Activated naive CD8-positive, alpha-beta T cell treated with anti-CD3 and anti-CD28 coated beads, Interleukin-2, amount 10 ng/mL, durations not matched to agents 7 days and 5 days (primary cell): ENCODE measurements at regions not wholly inside any gene's neighbourhood (a gene's known extent, or its start where the extent isn't known, plus 50 kb on each side); places are given as distances from the start of the nearest gene placed in this dataset.
"Not testable (repeated sequence)": the region's sequence is repeated elsewhere in the genome, so short reads cannot be mapped to it uniquely, and the experiment has no call there.

Experiments used
- ATAC-seq: fragments of 150-1000 bp; cut with Tn5 transposase; one replicate; pipeline ENCODE4 v1.10.0; 2021; ENCODE audit warnings: low read depth, moderate library complexity
- POLR2A ChIA-PET: fragments of 350-600 bp; sonication (Branson Sonifier 250); formaldehyde crosslinking; loops from one replicate; lab custom pipeline; 2021; ENCODE audit warnings: antibody characterized with exemption; lab: Charles Lee
- DNase-seq: peaks from one replicate; pipeline ENCODE4 v3.0.0; 2021
- H3K27ac Mint-ChIP-seq: one replicate; pipeline ENCODE4 v1.8.0; 2022; ENCODE audit warnings: mild to moderate bottlenecking, mixed read lengths
- H3K27me3 Mint-ChIP-seq: one replicate; pipeline ENCODE4 v1.8.0; 2022; ENCODE audit warnings: mild to moderate bottlenecking, moderate library complexity, mixed read lengths
- H3K36me3 Mint-ChIP-seq: one replicate; pipeline ENCODE4 v1.8.0; 2021; ENCODE audit warnings: mild to moderate bottlenecking, mixed read lengths
- H3K4me1 Mint-ChIP-seq: one replicate; pipeline ENCODE4 v1.8.0; 2021; ENCODE audit warnings: mixed read lengths
- H3K4me3 Mint-ChIP-seq: one replicate; pipeline ENCODE4 v1.8.0; 2022; ENCODE audit warnings: mild to moderate bottlenecking, moderate library complexity, mixed read lengths
- H3K9me3 Mint-ChIP-seq: one replicate; pipeline ENCODE4 v1.8.0; 2021; ENCODE audit warnings: mixed read lengths

DNA sequence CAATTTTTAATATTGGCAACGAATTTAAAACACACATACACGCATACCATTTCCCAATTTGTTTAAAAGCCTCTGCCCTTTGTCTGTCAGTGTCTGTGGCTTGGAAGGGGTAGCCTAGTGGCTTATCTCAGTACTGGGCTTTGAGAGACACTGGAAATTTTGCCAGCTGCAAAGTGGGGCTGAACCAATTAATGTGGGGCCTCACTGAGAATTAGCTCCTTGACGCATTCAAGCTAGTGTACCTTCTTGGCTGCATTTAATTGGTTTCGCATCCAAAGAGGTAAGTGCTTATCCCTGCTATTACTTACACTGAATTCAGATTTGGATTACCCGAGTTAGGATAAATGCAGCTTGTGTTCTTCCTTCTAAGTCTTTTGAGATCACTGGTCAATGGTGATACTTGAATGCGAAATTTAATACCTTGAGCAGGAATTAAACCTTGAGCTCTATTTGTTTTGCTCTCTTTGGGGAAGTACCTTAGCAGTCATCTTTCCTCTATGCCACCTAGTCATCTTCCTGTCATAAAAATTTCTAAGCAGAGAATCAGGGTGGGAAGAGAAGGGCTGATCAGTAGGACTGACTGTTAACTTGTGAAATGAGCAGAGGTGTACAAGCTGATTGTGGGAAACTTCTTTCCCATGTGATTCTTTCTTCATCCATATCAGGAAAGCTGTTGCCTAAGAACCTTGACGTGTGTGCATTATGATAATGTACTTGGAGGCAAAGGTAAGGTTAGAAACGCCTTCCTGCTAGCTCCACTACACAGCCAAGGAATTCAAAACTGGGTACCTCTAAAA lies 187.7 kb upstream of the E2F8 start:
- Mint-ChIP-seq H3K36me3 (no peaks in the 10 kb centered on the region), H3K9me3 (no peaks in the 10 kb centered on the region), H3K27ac (no peak overlapping the region), H3K4me1 (no peaks in the 10 kb centered on the region), H3K4me3 (no peak overlapping the region), H3K27me3 (peaks cover 14% of the 10 kb centered on the region)
- no peak for DNase-seq
- POLR2A ChIA-PET: no interaction called here
- ATAC-seq: no peak

DNA sequence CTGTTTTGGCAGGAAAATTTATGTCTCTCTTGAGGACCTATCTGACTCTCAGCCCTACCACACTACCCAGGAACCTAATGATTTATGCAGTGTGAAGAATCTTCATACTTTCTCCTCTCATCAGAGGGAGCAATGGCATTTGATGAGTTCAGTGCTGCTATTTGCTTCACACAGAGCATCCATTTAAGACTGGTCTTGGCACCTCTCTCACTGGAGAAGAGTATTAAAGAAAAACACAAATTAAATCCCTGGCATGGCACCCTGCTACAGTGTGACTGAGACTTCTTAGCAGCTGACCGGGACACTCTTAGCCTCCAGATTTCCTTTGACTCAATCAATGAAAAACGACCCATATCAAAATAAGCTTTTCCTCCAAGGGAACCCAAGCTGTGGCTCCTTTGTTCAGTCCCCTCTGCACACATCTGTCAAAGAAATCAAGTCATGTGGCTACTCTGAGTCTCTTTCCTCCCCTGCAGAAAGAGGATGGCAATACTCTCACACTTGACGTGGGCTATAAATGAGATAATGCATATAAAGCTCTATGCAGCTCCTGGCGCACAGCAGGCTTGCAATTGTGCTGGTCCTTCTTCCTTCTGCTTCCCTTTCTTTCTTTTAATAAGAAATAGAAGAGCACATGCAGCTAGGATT lies 186.1 kb upstream of the E2F8 start:
- no peak for ATAC-seq
- Mint-ChIP-seq H3K9me3 (no peaks in the 10 kb centered on the region), H3K36me3 (no peaks in the 10 kb centered on the region), H3K4me1 (no peaks in the 10 kb centered on the region), H3K27ac (no peak overlapping the region), H3K4me3 (no peak overlapping the region), H3K27me3 (peaks cover 10% of the 10 kb centered on the region)
- POLR2A ChIA-PET: no interaction called here
- no peak for DNase-seq

DNA sequence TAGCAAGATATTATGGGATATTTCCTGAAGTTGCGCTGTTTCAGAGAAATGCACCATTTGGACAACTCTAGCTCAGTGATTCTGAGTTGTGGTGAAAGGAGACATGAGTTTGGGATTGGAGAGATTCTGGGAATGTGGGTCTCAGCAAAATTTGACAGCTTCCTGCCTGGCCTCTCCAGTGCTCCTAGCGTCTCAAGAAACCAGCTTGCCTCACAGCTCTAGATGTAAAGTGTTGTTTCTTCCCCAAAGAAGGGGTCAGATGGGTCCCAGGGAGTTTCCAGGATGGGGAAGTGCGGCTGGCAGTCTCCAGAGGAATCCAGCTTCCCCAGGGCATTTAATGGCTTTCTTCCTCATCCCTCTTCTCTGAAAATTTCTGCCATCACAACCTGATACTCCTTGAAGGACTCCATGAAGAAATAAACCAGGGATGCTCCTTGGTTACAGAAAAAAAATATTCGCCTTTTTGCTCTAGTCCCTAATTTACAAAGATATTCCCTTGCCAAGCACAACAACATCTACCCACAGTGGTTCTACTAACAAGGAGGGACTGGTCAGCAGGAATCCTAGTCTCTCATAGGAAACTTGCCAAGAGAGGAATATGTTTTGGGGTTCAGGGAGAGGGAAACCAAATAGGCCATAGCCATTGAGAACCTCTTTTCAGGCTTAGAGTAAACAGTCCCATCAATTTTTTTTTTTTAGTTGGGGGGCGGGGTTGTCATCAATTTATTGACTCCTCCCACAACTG lies 185.4 kb upstream of the E2F8 start:
- Mint-ChIP-seq H3K27me3 (peaks cover 10% of the 10 kb centered on the region), H3K4me3 (no peak overlapping the region), H3K4me1 (no peaks in the 10 kb centered on the region), H3K27ac (no peak overlapping the region), H3K9me3 (no peaks in the 10 kb centered on the region), H3K36me3 (no peaks in the 10 kb centered on the region)
- POLR2A ChIA-PET: no interaction called here
- no peak for ATAC-seq
- DNase-seq: no peak

DNA sequence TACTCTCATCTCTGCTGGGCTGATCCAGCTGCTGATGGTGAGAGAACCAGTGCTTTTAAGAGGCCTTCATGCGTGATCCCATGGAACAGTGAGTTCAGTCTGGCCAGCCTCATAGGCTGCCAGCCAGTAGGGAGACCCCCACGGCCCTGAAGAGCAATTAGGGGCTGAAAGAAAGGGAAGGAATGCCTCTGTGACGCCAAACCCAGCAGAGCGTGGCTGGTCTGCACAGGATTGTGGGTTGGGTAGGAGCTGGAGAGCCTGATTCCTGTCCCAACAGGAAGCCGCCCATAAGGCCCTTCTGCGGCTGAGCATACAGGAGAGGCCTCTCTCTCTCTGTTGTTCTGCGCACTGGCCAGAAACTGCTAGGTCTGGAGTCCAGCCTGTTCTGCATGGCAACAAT lies 181.5 kb upstream of the E2F8 start:
- H3K27ac Mint-ChIP-seq: no peak overlapping the region
- no peaks in the 10 kb centered on the region for H3K4me1 Mint-ChIP-seq
- no peak overlapping the region for H3K4me3 Mint-ChIP-seq
- no peaks in the 10 kb centered on the region for H3K36me3 Mint-ChIP-seq
- H3K9me3 Mint-ChIP-seq: no peaks in the 10 kb centered on the region
- DNase-seq (no peak), ATAC-seq (no peak)
- POLR2A ChIA-PET: no interaction called here
- peaks cover 10% of the 10 kb centered on the region for H3K27me3 Mint-ChIP-seq

DNA sequence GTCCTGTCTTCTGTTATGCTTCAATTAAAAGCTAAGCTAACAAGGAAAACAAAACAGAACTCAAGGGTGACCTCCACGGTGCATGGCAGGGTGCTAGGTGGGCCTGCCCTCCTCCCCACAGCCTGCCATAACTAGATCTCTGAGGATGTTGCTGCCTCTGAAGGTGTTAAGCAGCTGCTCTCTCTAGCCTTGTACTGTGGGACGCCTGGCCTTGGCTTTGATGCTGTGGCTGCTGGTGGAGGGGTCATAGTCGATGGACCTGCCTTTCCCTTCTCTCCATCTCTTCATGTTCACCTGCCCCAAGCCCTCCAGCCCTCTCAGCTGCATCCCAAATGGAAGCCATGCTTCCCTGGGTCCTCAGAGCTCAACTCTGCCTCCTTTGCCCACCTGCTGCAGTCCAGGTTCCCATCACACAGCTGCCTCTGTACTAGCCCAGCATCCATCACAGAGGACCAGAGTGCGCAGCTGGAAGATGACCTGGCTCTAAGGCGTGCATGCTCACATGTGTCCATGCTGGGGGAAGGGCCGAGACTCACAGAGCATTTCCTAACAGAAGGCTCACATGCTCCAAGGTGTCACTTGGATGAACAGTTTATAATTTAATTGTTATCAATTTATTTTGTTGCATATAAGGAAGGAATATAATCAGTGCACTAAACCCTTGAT lies 180.3 kb upstream of the E2F8 start:
- Mint-ChIP-seq H3K4me1 (no peaks in the 10 kb centered on the region), H3K4me3 (no peak overlapping the region), H3K27me3 (peaks cover 4% of the 10 kb centered on the region), H3K27ac (no peak overlapping the region), H3K9me3 (no peaks in the 10 kb centered on the region), H3K36me3 (no peaks in the 10 kb centered on the region)
- DNase-seq: no peak
- POLR2A ChIA-PET: no interaction called here
- ATAC-seq: no peak

DNA sequence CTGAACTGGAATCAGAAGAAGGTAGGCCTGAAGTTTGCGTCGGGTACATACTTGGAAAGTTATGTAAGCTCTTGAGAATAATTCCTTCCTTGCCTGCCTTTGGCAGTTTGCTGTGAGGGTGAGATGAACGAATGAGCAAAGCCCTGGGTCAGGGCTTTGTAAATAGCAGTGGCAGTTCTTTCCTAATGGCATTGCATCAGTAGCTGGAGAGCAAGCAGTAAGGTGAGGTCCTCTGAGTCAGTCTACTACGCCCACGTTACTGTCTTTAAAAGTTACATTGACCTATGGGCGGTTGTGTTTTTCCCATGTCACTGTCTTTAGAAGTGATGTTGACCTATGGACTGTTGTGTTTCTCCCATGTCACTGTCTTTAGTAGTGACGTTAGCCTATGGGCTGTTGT lies 179.1 kb upstream of the E2F8 start:
- POLR2A ChIA-PET: no interaction called here
- H3K27ac Mint-ChIP-seq: no peak overlapping the region
- peaks cover 4% of the 10 kb centered on the region for H3K27me3 Mint-ChIP-seq
- no peak for ATAC-seq
- DNase-seq: no peak
- no peaks in the 10 kb centered on the region for H3K4me1 Mint-ChIP-seq
- no peaks in the 10 kb centered on the region for H3K36me3 Mint-ChIP-seq
- no peaks in the 10 kb centered on the region for H3K9me3 Mint-ChIP-seq
- no peak overlapping the region for H3K4me3 Mint-ChIP-seq

DNA sequence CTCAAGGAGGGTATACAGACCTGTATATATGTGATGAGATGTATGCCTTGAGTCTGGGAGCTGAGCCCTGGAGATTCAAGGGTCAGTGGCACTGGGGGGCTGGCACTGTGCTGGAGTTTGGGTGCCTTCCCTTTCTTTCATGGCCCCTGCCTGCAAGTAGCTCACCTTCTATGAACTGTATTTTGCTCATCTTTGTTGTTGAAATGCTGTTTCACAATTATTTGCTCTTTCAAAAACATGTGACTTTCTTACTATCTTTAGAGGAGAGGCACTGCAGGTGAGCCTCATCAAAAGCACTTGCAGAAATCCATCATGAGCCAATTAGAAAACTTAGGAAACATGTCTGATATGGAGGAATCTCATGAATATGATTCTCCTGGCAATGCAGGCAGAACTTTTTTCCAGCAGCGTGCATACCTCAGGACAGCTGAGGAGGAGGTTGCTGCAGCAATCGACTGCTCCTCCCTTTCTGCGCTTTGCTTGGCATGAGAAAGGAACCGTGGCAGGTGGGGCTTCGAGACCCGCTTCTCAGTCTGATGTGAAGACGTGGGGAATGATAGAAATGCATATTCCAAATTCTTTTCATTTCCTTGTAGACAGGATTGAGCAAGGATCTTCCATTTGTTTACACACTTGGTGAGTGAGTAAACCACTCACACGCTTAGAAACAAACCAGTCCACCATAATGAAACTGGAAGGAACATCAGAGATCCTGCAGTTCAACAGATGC lies 178.4 kb upstream of the E2F8 start:
- DNase-seq (no peak), ATAC-seq (no peak)
- Mint-ChIP-seq H3K4me1 (no peaks in the 10 kb centered on the region), H3K4me3 (no peak overlapping the region), H3K9me3 (no peaks in the 10 kb centered on the region), H3K36me3 (no peaks in the 10 kb centered on the region), H3K27me3 (peaks cover 4% of the 10 kb centered on the region), H3K27ac (no peak overlapping the region)
- POLR2A ChIA-PET: no interaction called here

DNA sequence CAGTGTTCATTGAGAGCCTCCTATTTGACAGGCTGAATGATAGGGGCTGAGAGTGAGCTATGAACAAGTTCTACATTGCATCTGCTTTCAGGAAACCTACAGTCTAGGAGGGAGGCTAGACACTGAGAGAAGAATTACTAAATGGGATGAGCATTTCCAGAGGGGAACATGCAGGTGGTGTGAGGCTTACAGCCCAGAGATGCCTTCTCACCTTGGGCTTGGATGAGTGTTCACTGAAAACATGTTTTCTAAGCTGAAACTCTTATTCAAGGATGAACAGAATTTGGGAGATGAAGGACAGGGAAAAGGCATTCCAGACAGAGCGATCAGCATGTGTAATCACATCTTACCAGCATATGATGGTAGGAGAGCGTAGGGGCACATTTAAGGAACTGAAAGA lies 177.5 kb upstream of the E2F8 start:
- POLR2A ChIA-PET: no interaction called here
- no peaks in the 10 kb centered on the region for H3K36me3 Mint-ChIP-seq

DNA sequence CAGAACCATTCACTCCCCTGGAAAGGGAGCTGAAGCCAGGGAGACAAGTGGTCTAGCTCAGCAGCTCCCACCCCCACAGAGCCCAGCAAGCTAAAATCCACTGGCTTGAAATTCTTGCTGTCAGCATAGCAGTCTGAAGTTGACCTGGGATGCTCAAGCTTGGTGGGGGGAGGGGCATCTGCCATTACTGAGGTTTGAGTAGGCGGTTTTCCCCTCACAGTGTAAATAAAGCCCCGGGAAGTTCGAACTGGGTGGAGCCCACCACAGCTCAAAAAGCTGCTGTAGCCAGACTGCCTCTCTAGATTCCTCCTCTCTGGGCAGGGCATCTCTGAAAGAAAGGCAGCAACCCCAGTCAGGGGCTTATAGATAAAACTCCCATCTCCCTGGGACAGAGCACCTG lies 171.3 kb upstream of the E2F8 start:
- DNase-seq, POLR2A ChIA-PET, ATAC-seq, H3K27ac Mint-ChIP-seq, H3K4me3 Mint-ChIP-seq, H3K36me3 Mint-ChIP-seq, H3K27me3 Mint-ChIP-seq, H3K9me3 Mint-ChIP-seq, H3K4me1 Mint-ChIP-seq: not testable (repeated sequence)

More for the DNA sequence above, 177.5 kb upstream of the E2F8 start:
- no peaks in the 10 kb centered on the region for H3K4me1 Mint-ChIP-seq
- no peak for ATAC-seq
- H3K27me3 Mint-ChIP-seq: peaks cover 2% of the 10 kb centered on the region
- DNase-seq: no peak
- H3K4me3 Mint-ChIP-seq: no peak overlapping the region
- no peaks in the 10 kb centered on the region for H3K9me3 Mint-ChIP-seq
- no peak overlapping the region for H3K27ac Mint-ChIP-seq

DNA sequence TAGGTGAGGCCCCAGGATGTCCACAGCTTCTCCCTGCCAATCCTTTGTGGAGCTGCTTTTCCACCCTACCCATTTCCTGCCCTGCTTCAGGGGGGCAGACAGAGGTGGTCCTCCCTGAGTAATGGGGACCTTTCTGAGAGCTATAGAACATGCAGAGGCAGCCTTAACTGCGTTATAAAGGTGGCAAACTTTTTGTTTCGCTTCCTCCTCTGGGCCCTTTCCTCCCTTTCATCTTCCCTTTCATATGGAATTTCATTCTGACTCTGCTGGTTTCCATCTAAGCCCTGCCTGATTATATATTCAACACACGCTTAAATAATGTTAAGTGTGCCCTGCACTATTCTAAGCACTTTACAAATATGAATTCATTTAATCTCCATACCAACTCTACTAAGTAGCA lies 169.3 kb upstream of the E2F8 start:
- ATAC-seq: no peak
- no peaks in the 10 kb centered on the region for H3K36me3 Mint-ChIP-seq
- POLR2A ChIA-PET: no interaction called here

DNA sequence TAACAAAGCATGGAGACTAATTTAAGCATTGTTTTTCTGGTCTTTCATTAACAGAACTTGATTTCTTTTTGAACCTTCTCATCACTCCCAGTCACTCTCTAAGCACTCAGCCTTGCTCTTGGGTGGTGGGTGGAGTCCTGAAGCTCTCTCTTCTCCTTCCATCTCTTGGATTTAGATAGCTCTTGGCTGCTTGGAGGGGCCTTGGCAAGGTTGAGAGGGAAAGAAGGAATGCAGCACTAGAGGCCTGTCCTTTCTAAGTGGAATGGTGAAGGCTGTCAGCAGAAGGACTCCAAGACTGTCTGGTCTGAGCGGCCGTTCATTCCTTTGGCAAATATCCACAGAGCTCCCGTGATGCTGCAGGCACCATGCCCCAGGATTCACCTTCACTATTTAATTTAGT lies 168.6 kb upstream of the E2F8 start:
- no peaks in the 10 kb centered on the region for H3K9me3 Mint-ChIP-seq
- ATAC-seq (no peak), DNase-seq (no peak)
- no peaks in the 10 kb centered on the region for H3K36me3 Mint-ChIP-seq
- POLR2A ChIA-PET: no interaction called here
- H3K4me3 Mint-ChIP-seq: no peak overlapping the region
- no peak overlapping the region for H3K27ac Mint-ChIP-seq
- no peaks in the 10 kb centered on the region for H3K4me1 Mint-ChIP-seq
- H3K27me3 Mint-ChIP-seq: peaks cover 4% of the 10 kb centered on the region

More for the DNA sequence above, 169.3 kb upstream of the E2F8 start:
- Mint-ChIP-seq H3K9me3 (no peaks in the 10 kb centered on the region), H3K4me1 (no peaks in the 10 kb centered on the region), H3K27ac (no peak overlapping the region), H3K4me3 (no peak overlapping the region), H3K27me3 (peaks cover 4% of the 10 kb centered on the region)
- no peak for DNase-seq

DNA sequence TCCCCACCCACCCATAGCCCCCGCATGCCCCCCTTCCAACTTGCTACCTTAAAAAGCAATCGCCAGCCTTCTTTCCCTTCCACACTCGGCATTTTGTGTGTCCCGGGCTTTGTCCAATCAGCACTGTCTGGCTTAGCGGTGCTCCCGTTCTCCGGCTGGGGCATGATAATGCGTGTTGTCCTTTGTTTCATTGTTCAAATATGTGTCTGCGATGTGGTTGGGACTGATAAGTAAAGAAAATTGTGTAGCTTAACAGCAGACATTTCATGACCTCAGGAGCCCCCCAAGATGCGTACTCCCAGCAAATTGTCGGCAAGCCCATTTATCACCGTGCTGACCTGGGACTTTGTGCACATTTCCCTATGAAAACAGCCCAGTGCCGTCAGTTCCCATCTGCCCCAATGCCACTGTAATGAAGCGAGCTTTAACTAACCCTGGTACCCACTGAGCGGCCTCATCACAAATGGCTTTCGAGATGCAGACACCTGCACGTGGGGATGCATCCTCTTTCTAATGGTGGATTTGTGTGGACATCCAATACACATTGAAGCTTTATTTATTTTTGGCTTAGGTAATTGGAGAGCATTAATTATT lies 167.0 kb upstream of the E2F8 start:
- POLR2A ChIA-PET: no interaction called here
- Mint-ChIP-seq H3K4me1 (no peaks in the 10 kb centered on the region), H3K9me3 (no peaks in the 10 kb centered on the region), H3K4me3 (no peak overlapping the region), H3K27ac (no peak overlapping the region), H3K36me3 (no peaks in the 10 kb centered on the region), H3K27me3 (peaks cover 4% of the 10 kb centered on the region)
- no peak for ATAC-seq
- no peak for DNase-seq

DNA sequence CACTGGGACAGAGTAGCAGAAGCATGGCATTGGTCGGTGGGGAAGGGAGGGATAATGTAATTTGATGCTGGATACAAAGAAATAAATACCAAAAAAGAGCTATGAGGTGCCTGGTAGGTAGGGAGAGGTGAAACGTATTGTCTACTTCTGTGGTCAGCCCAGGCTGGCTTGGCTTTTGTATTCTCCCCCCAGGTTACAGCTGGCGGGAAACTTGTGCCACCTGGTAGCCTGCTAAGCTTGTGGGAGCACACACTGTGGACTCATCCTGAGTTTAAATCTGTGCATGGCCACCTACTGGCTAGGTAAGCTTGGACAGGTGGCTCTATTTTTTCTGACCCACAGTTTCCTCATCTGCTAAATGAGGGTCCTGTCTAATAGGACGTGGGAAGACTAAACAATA lies 165.2 kb upstream of the E2F8 start:
- no peak overlapping the region for H3K27ac Mint-ChIP-seq
- no peak for ATAC-seq
- H3K27me3 Mint-ChIP-seq: peaks cover 2% of the 10 kb centered on the region
- no peak overlapping the region for H3K4me3 Mint-ChIP-seq
- no peaks in the 10 kb centered on the region for H3K9me3 Mint-ChIP-seq
- no peak for DNase-seq
- H3K36me3 Mint-ChIP-seq: no peaks in the 10 kb centered on the region
- POLR2A ChIA-PET: no interaction called here
- no peaks in the 10 kb centered on the region for H3K4me1 Mint-ChIP-seq
